GM21825 (cell line): ENCODE measurements at regions not wholly inside any gene's neighbourhood (a gene's known extent, or its start where the extent isn't known, plus 50 kb on each side); places are given as distances from the start of the nearest gene placed in this dataset.
"Not testable (repeated sequence)": the region's sequence is repeated elsewhere in the genome, so short reads cannot be mapped to it uniquely, and the experiment has no call there.

Experiments
- ATAC-seq: cut with Tn5 transposase; IDR thresholded peaks from one replicate; pipeline ENCODE4 v1.9.1; 2021; ENCODE audit warnings: mild to moderate bottlenecking, moderate library complexity; ENCODE audit not compliant: unreplicated experiment

DNA sequence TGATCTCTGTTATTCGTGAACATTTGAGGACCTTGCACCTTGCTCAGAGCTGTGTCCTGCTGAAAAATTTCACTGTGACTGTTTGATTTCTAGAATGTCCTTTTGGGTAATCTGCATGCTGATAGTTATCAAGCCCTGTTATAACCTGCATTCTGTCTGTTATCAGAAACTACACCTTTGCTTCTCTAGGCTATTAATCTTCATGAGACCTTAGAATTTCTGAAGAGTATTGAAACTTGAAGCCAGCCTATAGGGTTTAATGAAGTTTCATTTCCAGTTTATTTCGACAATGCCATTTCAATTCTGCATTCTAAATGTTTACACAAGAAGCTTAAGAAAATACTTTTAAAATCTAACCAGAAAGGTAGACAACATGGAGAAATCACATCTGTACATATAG, 856.2 kb downstream of the SORCS1 start:
- ATAC-seq: no peak

DNA sequence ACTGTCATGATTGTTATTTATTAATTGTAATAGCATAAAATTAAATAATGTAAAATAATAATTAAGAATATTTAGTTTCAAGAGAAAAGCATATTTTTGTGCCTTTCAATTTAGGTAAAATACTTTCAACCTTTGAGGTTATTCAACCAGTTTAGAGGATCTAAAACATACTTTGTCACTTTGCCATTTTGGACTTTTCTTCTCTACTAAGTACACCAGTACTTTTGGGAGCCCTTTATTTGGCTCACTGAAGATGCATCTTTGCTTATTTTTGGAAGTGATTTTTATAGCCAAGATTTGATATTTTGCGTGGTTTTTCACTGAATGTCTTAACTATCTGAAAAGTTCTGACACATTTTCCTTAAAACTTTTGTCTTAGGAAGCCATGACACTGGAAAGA, 860.5 kb downstream of the SORCS1 start:
- no peak for ATAC-seq

DNA sequence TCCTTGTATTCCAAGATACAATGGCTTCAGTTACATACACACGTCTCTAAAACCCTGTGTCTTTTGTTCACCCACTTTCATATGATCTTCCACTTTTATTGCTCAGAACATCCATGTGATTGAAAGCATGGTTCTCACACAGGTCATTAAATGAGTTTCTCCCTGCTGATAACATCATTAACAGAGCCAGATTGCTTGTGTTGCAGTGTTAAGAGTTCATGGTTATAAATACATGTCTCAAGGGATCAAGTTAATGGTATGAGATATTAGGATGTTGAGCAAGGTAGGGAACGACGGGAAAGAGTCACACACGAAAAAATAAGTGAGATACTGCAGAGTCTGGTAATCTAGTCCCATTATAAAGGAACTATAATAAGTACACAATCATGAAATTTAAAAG, 861.5 kb downstream of the SORCS1 start:
- ATAC-seq: no peak

DNA sequence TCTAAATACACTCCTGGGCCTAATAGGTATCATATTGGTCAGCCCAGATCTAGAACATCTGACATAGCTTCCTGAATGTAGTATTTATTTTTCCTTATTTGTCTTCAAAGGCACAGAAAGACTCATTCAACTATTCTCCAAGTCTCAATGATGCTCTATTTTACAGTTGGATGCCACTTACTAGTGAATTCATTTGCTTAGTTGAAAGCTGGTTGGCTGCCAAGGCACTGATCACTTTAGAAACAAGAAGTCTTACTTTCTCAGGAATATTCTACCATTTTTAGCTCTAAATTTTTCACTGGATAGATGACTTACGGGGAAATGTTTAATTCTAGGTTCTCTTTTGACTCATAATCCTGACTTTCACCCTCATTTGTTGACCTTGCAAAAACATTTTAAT, 863.4 kb downstream of the SORCS1 start:
- no peak for ATAC-seq

DNA sequence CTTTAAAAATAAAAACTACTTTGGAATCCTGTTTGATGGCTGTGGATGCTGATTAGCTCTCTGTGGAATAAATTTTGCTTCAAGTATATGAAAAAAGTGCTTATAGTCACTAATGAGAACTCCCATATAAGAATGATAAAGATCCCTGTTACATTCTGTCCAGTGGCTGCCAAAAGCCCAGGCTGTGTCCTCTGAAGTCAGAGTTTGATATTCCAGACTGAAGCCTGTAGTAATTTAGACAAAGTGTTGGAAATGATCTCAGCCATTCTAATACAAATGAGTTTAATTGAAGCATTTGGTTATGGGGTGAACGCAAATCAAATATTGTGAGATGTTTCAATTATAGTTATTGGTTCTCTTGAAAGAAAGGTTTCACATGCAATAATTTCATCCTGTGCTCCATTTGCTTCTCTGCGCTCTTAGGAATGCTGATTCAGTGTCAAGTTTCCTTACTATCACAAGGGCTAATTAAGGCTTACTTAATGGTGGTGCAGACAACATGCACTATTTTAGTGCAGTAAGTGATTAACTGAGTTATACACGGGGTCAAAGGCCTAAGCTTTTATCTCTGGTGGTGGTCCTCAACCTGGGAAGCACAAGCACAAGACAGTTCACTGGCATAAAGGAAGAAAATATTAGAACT, 867.6 kb downstream of the SORCS1 start:
- ATAC-seq: no peak

DNA sequence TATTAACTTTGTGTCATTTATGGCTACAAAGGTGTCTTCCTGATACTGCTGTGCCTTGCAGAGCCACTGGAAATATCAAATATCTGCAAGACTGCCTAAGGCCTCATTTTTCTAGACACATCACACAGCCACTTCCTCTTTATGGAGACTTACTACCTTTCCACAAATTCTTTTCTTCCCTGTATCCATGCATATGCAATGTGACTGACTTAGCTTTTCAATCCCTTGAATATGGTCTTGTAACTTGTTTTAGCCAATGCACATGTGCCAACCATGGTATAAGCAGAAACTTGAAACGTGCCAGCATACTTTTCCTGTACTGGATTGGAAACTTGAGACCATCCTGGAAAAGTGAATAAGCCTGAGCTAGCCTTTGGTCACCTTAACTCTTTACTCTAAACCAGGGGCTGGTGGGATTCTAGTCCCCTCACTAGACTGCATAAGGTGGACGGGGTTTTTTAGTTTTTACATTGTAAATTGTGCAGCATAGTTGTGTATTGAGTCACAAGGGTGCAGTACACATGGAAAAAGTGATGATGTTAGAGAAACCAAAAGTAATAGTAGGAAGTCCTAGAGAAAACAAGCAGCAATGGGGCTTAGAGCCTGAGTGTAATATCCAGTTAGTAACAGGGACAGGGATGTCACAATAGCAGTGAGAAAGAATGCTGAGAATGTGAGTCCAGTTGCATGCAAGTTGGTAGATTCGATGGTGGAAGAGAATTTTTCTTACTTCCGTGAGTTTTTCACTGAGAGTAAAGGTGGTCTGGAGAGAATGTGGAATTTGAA, 879.5 kb downstream of the SORCS1 start:
- no peak for ATAC-seq

DNA sequence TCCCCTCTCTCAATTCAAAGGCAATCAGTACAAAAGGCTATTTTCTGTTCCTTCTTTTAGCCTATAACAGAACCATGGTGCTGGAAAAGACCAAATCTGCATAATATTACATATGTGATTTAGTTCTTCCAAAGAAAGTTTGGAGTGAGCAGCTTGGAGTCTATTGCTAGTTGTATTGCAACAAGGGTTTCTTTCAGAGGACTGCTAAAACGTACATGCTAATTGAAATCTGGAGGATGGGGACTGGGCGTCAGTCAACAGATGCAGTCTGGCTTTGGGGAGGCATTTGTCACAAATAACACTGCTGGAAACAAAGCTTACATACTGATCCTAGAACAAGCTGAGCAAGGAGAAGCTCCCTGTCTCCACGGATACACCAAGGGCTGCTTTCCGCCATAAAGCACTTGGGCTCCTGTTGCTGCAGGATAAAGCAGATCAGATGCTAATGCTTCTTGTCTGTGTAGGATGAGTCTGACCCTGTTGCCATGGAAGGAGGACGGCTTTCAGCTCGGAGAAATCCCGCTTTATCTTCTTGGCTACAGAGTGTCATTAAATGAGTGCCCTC, 883.5 kb downstream of the SORCS1 start:
- ATAC-seq: no peak

DNA sequence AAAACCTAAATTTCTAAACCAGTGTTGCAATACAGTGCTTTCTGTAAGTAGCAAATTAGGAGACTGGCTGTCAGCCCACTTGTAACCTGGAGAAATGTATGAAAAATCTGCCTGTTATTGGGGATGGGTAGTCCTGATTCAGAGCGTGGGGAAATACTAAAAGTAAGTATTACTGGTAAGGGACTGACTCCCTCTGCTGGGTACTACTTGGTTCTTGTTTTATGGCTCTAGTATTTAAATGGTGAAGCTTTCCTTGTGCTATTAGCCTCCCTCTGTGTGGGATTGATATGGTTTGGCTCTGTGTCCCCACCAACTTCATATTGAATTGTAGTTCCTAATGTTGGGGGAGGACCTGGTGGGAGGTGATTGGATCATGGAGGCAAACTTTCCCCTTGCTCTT, 886.1 kb downstream of the SORCS1 start:
- ATAC-seq: no peak

DNA sequence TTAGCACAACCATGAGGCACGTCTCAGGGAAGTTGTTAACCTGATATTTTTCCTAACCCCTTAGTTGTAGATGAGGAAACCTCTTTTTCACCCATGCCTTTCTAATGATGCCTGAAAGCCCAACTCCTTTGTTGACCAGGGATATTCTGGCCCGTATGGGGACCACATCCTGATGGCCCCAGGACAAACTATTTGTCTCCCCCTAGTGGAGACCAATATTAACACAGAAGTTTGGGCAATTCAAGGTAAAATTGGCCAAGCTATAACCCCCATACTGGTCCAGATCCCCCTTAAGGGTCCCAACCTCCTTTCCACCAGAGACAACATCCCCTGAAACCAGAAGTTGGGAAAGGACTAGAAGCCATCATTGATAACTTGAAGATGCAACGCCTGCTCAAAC, 893.3 kb downstream of the SORCS1 start:
- ATAC-seq: no peak

DNA sequence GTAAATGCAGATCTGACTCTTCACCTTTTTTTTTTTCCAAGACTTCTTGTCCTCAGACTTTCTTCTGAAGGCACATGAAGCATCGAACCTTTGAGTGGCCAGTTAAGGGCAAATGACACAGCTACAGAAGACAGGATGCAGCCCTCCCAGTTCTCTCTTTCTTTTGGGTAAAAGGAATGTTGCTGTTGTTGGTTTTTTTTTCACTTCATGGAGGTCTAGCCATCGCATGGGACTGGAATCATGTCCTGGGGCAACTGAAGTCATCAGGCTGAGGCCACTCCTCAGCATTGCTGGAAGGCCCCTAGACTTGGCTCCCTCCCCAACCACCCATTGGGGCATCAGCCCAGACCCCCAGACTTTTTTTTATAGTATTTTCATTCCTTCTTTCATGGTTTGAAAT, 896.5 kb downstream of the SORCS1 start:
- ATAC-seq: no peak

DNA sequence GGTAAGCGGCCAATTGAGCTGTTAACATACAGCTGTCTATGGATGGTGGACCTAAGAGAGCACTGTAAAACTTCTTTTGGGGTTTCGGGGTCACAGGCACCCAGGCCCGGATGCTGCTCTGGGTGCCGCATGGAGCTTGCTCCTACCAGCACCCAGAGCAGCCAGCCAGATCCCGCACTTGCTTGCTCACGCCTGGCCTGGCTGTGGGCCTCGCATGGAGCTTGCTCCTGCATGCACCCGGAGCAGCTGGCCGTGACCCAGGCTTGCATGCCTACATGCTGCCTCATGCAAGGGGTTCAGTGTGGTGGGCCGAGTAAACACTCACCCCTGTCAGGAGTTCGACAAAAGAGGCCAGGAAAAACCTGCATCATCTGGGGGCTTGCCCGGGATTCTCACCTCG, 896.9 kb downstream of the SORCS1 start:
- no peak for ATAC-seq

DNA sequence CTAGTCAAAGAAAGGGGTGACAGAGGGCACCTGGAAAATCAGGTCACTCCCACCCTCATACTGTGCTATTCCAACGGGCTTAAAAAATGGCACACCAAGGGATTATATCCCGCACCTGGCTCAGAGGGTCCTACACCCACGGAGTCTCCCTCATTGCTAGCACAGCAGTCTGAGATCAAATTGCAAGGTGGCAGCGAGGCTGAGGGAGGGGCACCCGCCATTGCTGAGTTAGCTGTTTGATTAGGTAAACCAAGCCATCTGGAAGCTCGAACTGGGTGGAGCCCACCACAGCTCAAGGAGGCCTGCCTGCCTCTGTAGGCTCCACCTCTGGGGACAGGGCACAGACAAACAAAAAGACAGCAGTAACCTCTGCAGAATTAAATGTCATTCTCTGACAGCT, 907.1 kb downstream of the SORCS1 start:
- not testable (repeated sequence) for ATAC-seq

DNA sequence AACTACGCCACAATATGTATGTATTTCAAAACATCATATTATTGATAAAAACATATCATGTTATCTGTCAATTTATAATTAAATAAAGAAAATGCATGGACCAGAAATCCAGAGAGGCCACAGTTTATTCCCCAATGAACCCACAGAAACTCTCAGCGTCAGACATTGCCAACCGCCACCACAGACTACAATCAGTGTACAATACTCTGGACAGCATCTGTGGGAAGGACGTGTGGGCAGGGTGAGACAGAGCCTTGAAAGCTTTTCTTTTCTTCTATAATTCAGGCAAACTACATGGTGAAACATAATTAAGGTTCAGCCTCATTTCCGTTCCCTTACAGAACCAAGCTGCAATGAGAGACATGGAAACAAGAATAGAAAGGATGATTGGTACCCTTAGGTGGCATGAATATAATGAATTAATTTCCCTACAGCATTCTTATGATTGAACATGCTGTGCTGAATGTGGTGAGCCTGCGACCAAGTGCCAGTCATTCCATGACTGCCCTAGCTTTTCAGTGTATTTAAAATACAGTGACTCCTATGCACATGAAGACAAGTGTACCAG, 909.3 kb downstream of the SORCS1 start:
- no peak for ATAC-seq

DNA sequence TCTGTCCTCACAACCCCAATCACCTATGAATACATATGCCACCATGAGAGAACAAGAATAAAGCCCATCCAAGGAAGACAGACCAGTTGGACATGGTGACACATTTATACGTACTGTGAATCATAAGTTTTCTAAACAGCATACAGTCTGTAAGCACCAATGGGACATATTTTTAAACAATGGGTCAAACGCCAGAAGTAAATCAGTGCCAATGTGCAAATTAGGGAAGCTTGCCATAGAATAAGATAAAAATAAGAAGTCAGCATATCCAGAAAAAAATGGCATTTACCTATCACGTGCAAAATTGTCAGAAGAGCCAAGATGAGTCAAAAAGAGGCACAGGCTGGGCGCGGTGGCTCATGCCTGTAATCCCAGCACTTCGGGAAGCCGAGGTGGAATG, 910.4 kb downstream of the SORCS1 start:
- ATAC-seq: no peak

DNA sequence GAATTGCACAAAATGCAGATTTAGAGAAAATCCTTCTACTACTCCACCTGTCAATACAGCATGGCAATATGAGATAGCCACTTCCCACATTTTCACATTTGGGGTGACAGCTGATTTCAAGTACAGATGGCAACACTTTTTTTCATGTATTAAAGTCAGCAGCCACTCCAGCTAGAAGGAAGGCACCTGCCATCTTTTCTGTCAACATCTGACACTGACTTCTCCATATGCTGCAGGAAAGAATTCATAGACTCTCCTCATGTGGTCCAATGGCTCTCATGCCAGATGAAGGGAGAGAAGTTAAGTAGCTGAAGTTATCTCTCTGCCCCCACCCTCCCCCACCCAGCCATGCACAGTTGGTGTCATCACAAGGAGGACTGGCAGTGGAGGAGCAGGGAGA, 912.0 kb downstream of the SORCS1 start:
- no peak for ATAC-seq

DNA sequence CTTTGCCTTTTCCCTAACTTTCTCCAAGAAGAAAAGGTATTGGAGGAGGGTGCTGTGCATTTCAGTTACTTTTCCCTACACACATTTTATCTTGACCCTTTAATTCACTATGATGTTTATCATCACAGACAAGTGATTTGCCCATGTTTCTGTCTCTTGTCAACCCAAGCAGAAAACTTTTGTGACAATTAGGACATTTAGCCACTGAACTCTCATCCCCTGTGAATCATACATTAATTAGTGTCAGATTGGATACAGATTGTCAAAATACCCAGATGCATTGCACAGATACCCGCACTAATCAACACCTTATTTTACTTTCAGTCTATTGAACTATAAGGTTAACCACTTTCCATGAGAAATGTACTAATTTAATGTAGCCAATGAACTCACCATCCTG, 912.9 kb downstream of the SORCS1 start:
- no peak for ATAC-seq

DNA sequence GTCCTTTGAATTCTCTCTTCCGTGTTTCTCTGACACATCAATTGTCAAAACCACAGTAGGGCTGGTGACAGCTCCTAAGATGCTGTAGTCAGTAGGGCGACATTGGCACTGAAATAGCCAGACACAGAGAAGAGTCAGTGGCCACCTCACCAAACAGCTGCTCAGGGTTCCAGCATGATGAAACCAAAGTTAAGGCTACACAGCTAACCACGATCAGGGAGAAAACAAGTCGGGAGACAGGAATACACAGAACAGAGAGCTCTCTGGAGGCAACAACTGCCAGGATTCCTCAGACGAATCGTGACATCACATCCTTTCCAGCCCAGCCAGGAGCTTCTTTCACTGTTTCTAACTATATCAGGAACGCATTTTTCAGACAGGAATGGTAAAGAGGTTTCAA, 922.2 kb downstream of the SORCS1 start:
- ATAC-seq: no peak

DNA sequence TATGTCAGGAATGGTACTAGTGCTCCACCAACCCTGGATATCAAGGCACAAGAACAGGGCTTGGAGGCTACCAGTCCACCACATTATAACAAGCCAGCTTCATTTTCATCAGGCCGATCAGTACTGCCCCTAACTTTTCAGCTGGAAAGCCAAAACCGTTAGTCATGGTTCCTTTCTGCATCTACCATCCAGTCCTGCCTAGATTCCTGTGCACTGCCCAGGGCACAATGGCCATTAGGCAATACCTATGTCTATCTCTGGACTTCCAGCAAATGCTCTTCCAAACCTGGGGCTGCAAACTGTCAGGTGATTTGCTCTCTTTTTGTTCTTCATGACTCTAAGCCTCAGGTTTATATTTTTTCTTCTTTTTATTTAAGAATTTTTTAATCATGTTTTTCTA, 937.7 kb downstream of the SORCS1 start:
- ATAC-seq: no peak

DNA sequence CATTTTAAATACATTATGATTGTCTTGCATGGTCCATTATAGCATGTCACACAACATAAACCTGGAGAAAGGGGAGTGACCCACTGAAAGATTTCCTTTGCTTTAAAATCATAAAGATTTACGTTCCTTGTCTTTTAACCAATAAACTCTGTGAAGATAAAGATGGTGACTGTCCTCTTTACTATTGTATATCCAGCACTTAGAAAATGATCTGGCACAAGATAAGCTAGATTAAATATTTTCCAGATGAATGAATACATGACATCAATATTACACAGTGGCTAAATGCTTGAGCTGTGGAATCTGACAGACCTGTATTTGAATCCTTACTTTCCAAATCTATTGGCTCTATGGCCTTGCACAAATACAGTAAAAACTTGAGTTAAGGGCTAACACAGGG, 938.4 kb downstream of the SORCS1 start:
- no peak for ATAC-seq

DNA sequence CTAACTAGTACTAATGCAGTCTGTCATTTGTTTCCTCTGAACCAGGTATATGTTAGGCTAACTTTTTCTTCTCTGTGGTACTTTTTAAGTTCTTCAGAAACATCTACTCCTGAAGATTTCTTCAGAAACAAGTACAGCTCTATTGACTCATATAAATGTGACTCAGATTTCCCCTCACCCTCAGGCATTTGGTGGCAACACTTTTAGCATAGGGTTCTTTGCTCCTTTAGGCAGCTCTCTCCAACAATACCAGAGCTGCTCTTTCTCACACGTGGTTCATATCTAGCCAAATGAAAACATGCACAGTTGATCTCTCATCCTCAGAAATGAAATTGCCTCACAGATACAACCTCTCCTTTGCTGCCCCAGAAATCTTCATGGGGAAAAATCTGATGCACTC, 939.8 kb downstream of the SORCS1 start:
- no peak for ATAC-seq

DNA sequence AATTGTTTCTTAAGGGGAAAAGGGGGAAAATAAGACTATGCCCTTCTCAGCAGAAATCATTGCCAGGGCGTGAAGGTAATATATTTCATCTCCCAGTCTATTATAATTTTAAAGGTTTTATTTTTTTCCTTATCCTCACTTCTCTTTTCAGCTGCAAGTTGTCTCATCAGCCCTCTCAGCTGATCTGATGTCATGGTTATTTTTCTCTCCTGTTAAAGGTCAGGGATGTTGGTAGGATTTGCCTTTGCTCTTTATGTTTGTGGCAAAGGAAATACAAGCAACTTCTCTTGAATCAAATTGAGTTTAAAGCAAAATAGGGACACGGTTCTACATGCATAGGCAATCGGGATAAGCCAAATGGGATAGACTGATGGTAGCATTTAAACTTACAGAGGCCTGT, 946.9 kb downstream of the SORCS1 start:
- ATAC-seq: no peak

DNA sequence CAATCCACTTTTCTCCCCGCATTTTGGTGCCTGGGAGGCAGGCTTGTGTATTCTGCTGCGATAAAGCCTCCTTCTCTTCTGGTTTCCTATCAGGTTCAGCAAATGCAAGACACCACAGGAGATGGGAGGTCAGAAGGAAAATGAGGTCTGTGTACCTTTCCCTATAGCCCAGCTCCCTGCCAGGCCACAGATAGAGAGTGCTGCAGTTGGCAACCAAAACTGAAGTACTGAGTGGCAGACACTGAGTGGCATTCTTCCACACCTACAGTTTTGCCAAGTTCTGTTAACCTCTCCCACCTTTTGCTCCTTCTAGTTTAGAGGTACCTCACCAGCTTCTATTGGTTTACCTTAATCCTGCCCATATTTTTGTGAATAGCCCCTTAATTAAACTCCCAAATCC, 948.4 kb downstream of the SORCS1 start:
- ATAC-seq: no peak
